T-cell (primary cell): ENCODE measurements at regions not wholly inside any gene's neighbourhood (a gene's known extent, or its start where the extent isn't known, plus 50 kb on each side); places are given as distances from the start of the nearest gene placed in this dataset.

Experiments
- ATAC-seq, 4 experiments: fragments of 200-7000 bp in 3 of 4; fragments of 150-1000 bp in 1 of 4; cut with Tn5 transposase; replicated peaks in 1 of 4; 1 replicate in 3 of 4; 2 replicates in 1 of 4; pipeline ENCODE4 v1.10.0; 2021; ENCODE audit warnings: moderate library complexity in 3 of 4, mild to moderate bottlenecking in 2 of 4, moderate number of reproducible peaks in 1 of 4
- CTCF ChIA-PET, 2 donors: fragments of 300-600 bp; sonication (Branson Sonifier 250); formaldehyde crosslinking; loops; one replicate each; lab custom pipeline; 2022; ENCODE audit warnings: antibody characterized with exemption in 2 of 2; lab: Charles Lee
- POLR2A ChIA-PET, 2 donors: fragments of 300-600 bp; sonication (Branson Sonifier 250); formaldehyde crosslinking; loops; one replicate each; lab custom pipeline; 2022; ENCODE audit warnings: antibody characterized with exemption in 2 of 2; lab: Charles Lee
- DNase-seq, 35 experiments: peaks; one replicate each; pipeline versions ENCODE4 v3.0.0 to v3.0.0-alpha.2; 2013 to 2023
- H3K27ac ChIP-seq: one replicate; pipeline ENCODE4 v1.5.1; 2013; ENCODE audit warnings: low read length
- H3K27me3 ChIP-seq, 2 experiments: replicated peaks in 1 of 2; 1 replicate in 1 of 2; 2 replicates in 1 of 2; pipeline versions ENCODE4 v1.6.1 to v1.7.0; 2013; ENCODE audit warnings: low read length in 1 of 2, mixed read lengths in 1 of 2; ENCODE audit not compliant: control insufficient read depth in 2 of 2, insufficient read depth in 2 of 2; ENCODE audit errors: extremely low read depth in 1 of 2
- H3K36me3 ChIP-seq, 2 donors: 1 replicate in 1 of 2; 2 replicates in 1 of 2; pipeline versions ENCODE4 v1.6.1 to v1.7.0; 2013; ENCODE audit warnings: low read length in 1 of 2; ENCODE audit not compliant: control insufficient read depth in 2 of 2, insufficient read depth in 1 of 2; ENCODE audit errors: extremely low read depth in 1 of 2
- H3K4me1 ChIP-seq, 2 experiments: 1 replicate in 1 of 2; 2 replicates in 1 of 2; pipeline versions ENCODE4 v1.6.1 to v1.7.0; 2013; ENCODE audit warnings: low read length in 2 of 2, mixed read lengths in 1 of 2; ENCODE audit not compliant: insufficient read depth in 2 of 2, control insufficient read depth in 1 of 2; ENCODE audit errors: extremely low read depth in 1 of 2
- H3K4me3 ChIP-seq, 2 donors: 1 replicate in 1 of 2; 2 replicates in 1 of 2; pipeline versions ENCODE4 v1.5.1 to v1.7.0; 2013; ENCODE audit warnings: mild to moderate bottlenecking in 2 of 2, low read length in 1 of 2, moderate library complexity in 1 of 2; ENCODE audit not compliant: control insufficient read depth in 1 of 2; ENCODE audit errors: extremely low read depth in 1 of 2
- H3K9me3 ChIP-seq: 2 replicates; pipeline ENCODE4 v1.7.0; 2013
- H3K27ac Mint-ChIP-seq, 2 donors: one replicate each; pipeline ENCODE4 v1.8.0; 2020 to 2021; ENCODE audit warnings: mild to moderate bottlenecking in 2 of 2, mixed read lengths in 2 of 2
- H3K27me3 Mint-ChIP-seq, 2 donors: one replicate each; pipeline ENCODE4 v1.8.0; 2021 to 2022; ENCODE audit warnings: mixed read lengths in 2 of 2
- H3K36me3 Mint-ChIP-seq: one replicate; pipeline ENCODE4 v1.8.0; 2021; ENCODE audit warnings: mixed read lengths
- H3K4me1 Mint-ChIP-seq, 3 donors: one replicate each; pipeline ENCODE4 v1.8.0; 2020 to 2022; ENCODE audit warnings: mixed read lengths in 3 of 3, mild to moderate bottlenecking in 1 of 3
- H3K4me3 Mint-ChIP-seq, 3 donors: one replicate each; pipeline ENCODE4 v1.8.0; 2020 to 2022; ENCODE audit warnings: mild to moderate bottlenecking in 3 of 3, mixed read lengths in 3 of 3, moderate library complexity in 3 of 3
- H3K9me3 Mint-ChIP-seq, 3 donors: one replicate each; pipeline ENCODE4 v1.8.0; 2020 to 2022; ENCODE audit warnings: mixed read lengths in 3 of 3
- WGBS: methylation state at CpG from one replicate; pipeline ENCODE4 v1.1.5; 2013; ENCODE audit warnings: missing lambda C conversion rate; ENCODE audit not compliant: insufficient coverage; 5-methylcytosine and 5-hydroxymethylcytosine counted together

GRCh38 chr3:5635746-5636145 is 448.2 kb downstream of the EDEM1 start:
- H3K4me3 Mint-ChIP-seq, result no peak overlapping the region
- no peaks in the 10 kb centered on the region for H3K27me3 Mint-ChIP-seq
- DNase-seq (no peak), ATAC-seq (no peak)
- WGBS, result no CpG with 5 or more reads among the region's 2 CpGs
- H3K4me1 Mint-ChIP-seq, result no peaks in the 10 kb centered on the region
- Histone ChIP-seq H3K4me1 (no peaks in the 10 kb centered on the region), H3K27ac (no peak overlapping the region), H3K9me3 (no peaks in the 10 kb centered on the region), H3K27me3 (peaks cover 0 to 3% of the 10 kb centered on the region in 2 experiments), H3K36me3 (no peaks in the 10 kb centered on the region), H3K4me3 (no peak overlapping the region)
- H3K27ac Mint-ChIP-seq, result no peak overlapping the region
- peaks cover 5 to 16% (median 12%) of the 10 kb centered on the region in 3 donors for H3K9me3 Mint-ChIP-seq
- ChIA-PET CTCF (no interaction called here), POLR2A (no interaction called here)
- no peaks in the 10 kb centered on the region for H3K36me3 Mint-ChIP-seq

GRCh38 chr3:5638550-5638949 is 451.0 kb downstream of the EDEM1 start:
- no peak for ATAC-seq
- ChIA-PET POLR2A (no interaction called here), CTCF (no interaction called here)
- Mint-ChIP-seq H3K36me3 (no peaks in the 10 kb centered on the region), H3K4me3 (no peak overlapping the region), H3K4me1 (no peaks in the 10 kb centered on the region), H3K27ac (no peak overlapping the region), H3K27me3 (no peaks in the 10 kb centered on the region), H3K9me3 (peaks cover 9 to 23% (median 15%) of the 10 kb centered on the region in 3 donors)
- Histone ChIP-seq H3K27ac (no peak overlapping the region), H3K4me1 (no peaks in the 10 kb centered on the region), H3K9me3 (no peaks in the 10 kb centered on the region), H3K36me3 (no peaks in the 10 kb centered on the region), H3K27me3 (peaks cover 0 to 3% of the 10 kb centered on the region in 2 experiments), H3K4me3 (no peak overlapping the region)
- WGBS, result 100% methylated on average over 2 of the region's 2 CpGs
- DNase-seq, result no peak

GRCh38 chr3:5644773-5645670 is 457.5 kb downstream of the EDEM1 start:
- Histone ChIP-seq H3K27ac (no peak overlapping the region), H3K27me3 (no peaks in the 10 kb centered on the region), H3K4me3 (no peak overlapping the region), H3K9me3 (no peaks in the 10 kb centered on the region), H3K4me1 (no peaks in the 10 kb centered on the region), H3K36me3 (no peaks in the 10 kb centered on the region)
- Mint-ChIP-seq H3K9me3 (peaks cover 5 to 30% (median 29%) of the 10 kb centered on the region in 3 donors), H3K27ac (no peak overlapping the region), H3K4me1 (no peaks in the 10 kb centered on the region), H3K27me3 (no peaks in the 10 kb centered on the region), H3K4me3 (no peak overlapping the region), H3K36me3 (no peaks in the 10 kb centered on the region)
- ChIA-PET POLR2A (no interaction called here), CTCF (no interaction called here)
- DNase-seq (no peak), ATAC-seq (no peak)
- 0% methylated on average over 1 of the region's 7 CpGs for WGBS

- ATAC-seq (no peak), DNase-seq (no peak)
- H3K27me3 Mint-ChIP-seq, result no peaks in the 10 kb centered on the region
- no peaks in the 10 kb centered on the region for H3K9me3 ChIP-seq
- H3K4me1 Mint-ChIP-seq, result no peaks in the 10 kb centered on the region
- ChIA-PET CTCF (no interaction called here), POLR2A (no interaction called here)
- no peak overlapping the region for H3K27ac ChIP-seq
- 79% methylated on average over 2 of the region's 10 CpGs for WGBS
- H3K36me3 Mint-ChIP-seq, result no peaks in the 10 kb centered on the region
- no peaks in the 10 kb centered on the region for H3K4me1 ChIP-seq
- no peaks in the 10 kb centered on the region for H3K27me3 ChIP-seq
- no peak overlapping the region for H3K4me3 ChIP-seq
- H3K9me3 Mint-ChIP-seq, result peaks cover 3 to 25% (median 25%) of the 10 kb centered on the region in 3 donors
- H3K4me3 Mint-ChIP-seq, result no peak overlapping the region
- H3K27ac Mint-ChIP-seq, result no peak overlapping the region
- H3K36me3 ChIP-seq, result no peaks in the 10 kb centered on the region
Measured at GRCh38 chr3:5645692-5646410, 458.3 kb downstream of the EDEM1 start.

GRCh38 chr3:5650303-5650702 is 462.8 kb downstream of the EDEM1 start:
- Histone ChIP-seq H3K9me3 (no peaks in the 10 kb centered on the region), H3K27me3 (no peaks in the 10 kb centered on the region), H3K4me3 (no peak overlapping the region), H3K4me1 (no peaks in the 10 kb centered on the region), H3K27ac (no peak overlapping the region), H3K36me3 (no peaks in the 10 kb centered on the region)
- no peaks in the 10 kb centered on the region for H3K27me3 Mint-ChIP-seq
- H3K4me3 Mint-ChIP-seq, result no peak overlapping the region
- no peak for DNase-seq
- no peak overlapping the region for H3K27ac Mint-ChIP-seq
- ChIA-PET CTCF (no interaction called here), POLR2A (no interaction called here)
- H3K36me3 Mint-ChIP-seq, result no peaks in the 10 kb centered on the region
- no peak for ATAC-seq
- peaks cover 3 to 29% (median 24%) of the 10 kb centered on the region in 3 donors for H3K9me3 Mint-ChIP-seq
- WGBS, result 83% methylated on average over 1 of the region's 2 CpGs
- H3K4me1 Mint-ChIP-seq, result no peaks in the 10 kb centered on the region

- Mint-ChIP-seq H3K27me3 (no peaks in the 10 kb centered on the region), H3K27ac (no peak overlapping the region), H3K9me3 (peaks cover 3 to 23% (median 20%) of the 10 kb centered on the region in 3 donors), H3K4me3 (no peak overlapping the region), H3K36me3 (no peaks in the 10 kb centered on the region), H3K4me1 (no peaks in the 10 kb centered on the region)
- H3K36me3 ChIP-seq, result no peaks in the 10 kb centered on the region
- ChIA-PET CTCF (no interaction called here), POLR2A (no interaction called here)
- DNase-seq, result no peak
- no peak overlapping the region for H3K4me3 ChIP-seq
- WGBS, result 94% methylated on average over 3 of the region's 3 CpGs
- H3K9me3 ChIP-seq, result no peaks in the 10 kb centered on the region
- H3K27ac ChIP-seq, result no peak overlapping the region
- H3K4me1 ChIP-seq, result no peaks in the 10 kb centered on the region
- no peak for ATAC-seq
- H3K27me3 ChIP-seq, result no peaks in the 10 kb centered on the region
Measured at GRCh38 chr3:5651351-5651750, 463.8 kb downstream of the EDEM1 start.
